ENCODE measurements at regions not wholly inside any gene's neighbourhood (a gene's known extent, or its start where the extent isn't known, plus 50 kb on each side); places are given as distances from the start of the nearest gene placed in this dataset.

GRCh38 chrX:142938793-142939192 is 86.9 kb upstream of the SPANXN4 start:
- no peak for TF ChIP-seq POLR3G (IDR thresholded peaks at IDR 0.05; ENCODE audit: extremely low read depth, insufficient read length, insufficient replicate concordance)
- no peak for TF ChIP-seq SMARCB1 (IDR thresholded peaks at IDR 0.05; ENCODE audit: insufficient read length, low read depth)
- TF ChIP-seq, protein P1, sequence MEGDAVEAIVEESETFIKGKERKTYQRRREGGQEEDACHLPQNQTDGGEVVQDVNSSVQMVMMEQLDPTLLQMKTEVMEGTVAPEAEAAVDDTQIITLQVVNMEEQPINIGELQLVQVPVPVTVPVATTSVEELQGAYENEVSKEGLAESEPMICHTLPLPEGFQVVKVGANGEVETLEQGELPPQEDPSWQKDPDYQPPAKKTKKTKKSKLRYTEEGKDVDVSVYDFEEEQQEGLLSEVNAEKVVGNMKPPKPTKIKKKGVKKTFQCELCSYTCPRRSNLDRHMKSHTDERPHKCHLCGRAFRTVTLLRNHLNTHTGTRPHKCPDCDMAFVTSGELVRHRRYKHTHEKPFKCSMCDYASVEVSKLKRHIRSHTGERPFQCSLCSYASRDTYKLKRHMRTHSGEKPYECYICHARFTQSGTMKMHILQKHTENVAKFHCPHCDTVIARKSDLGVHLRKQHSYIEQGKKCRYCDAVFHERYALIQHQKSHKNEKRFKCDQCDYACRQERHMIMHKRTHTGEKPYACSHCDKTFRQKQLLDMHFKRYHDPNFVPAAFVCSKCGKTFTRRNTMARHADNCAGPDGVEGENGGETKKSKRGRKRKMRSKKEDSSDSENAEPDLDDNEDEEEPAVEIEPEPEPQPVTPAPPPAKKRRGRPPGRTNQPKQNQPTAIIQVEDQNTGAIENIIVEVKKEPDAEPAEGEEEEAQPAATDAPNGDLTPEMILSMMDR (IDR thresholded peaks at IDR 0.05 in 2 of 3, conservative IDR thresholded peaks at IDR 0.05 in 1 of 3; ENCODE audit: insufficient read depth in 2 of 3, low read depth in 1 of 3, low read length in 3 of 3): no peak
- TF ChIP-seq ZNF316 (IDR thresholded peaks at IDR 0.05): no peak
- no peak for TF ChIP-seq NONO (IDR thresholded peaks at IDR 0.05; ENCODE audit: low read depth in 2 of 2, low read length in 1 of 2)
- no peak for TF ChIP-seq POLR2AphosphoS5 (IDR thresholded peaks at IDR 0.05; ENCODE audit: control insufficient read depth, insufficient read depth, low read depth, low read length)
- TF ChIP-seq, protein P2, sequence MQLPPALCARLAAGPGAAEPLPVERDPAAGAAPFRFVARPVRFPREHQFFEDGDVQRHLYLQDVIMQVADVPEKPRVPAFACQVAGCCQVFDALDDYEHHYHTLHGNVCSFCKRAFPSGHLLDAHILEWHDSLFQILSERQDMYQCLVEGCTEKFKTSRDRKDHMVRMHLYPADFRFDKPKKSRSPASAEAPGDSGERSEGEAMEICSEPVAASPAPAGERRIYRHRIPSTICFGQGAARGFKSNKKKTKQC (CRISPR knock-in tag; IDR thresholded peaks at IDR 0.05): no peak
- TF ChIP-seq POLR2AphosphoS2 (IDR thresholded peaks at IDR 0.05; ENCODE audit: low read length): no peak
- TF ChIP-seq, protein P3, sequence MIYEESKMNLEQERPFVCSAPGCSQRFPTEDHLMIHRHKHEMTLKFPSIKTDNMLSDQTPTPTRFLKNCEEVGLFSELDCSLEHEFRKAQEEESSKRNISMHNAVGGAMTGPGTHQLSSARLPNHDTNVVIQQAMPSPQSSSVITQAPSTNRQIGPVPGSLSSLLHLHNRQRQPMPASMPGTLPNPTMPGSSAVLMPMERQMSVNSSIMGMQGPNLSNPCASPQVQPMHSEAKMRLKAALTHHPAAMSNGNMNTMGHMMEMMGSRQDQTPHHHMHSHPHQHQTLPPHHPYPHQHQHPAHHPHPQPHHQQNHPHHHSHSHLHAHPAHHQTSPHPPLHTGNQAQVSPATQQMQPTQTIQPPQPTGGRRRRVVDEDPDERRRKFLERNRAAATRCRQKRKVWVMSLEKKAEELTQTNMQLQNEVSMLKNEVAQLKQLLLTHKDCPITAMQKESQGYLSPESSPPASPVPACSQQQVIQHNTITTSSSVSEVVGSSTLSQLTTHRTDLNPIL (CRISPR knock-in tag; IDR thresholded peaks at IDR 0.05): no peak
- TF ChIP-seq, protein P4, sequence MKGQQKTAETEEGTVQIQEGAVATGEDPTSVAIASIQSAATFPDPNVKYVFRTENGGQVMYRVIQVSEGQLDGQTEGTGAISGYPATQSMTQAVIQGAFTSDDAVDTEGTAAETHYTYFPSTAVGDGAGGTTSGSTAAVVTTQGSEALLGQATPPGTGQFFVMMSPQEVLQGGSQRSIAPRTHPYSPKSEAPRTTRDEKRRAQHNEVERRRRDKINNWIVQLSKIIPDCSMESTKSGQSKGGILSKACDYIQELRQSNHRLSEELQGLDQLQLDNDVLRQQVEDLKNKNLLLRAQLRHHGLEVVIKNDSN (CRISPR knock-in tag; IDR thresholded peaks at IDR 0.05): no peak
- TF ChIP-seq SMAD3 (CRISPR knock-in tag; conservative IDR thresholded peaks at IDR 0.05): no peak

Data from K562 (cell line).